NCI-H2227 treated with DMSO at 0.1 percent for 48 hours (cell line): ENCODE measurements at regions not wholly inside any gene's neighbourhood (a gene's known extent, or its start where the extent isn't known, plus 50 kb on each side); places are given as distances from the start of the nearest gene placed in this dataset.
A peak's percentile ranks its signal among the peaks of the same experiment; 100 is the strongest.

Experiments used
- DNase-seq: peaks from one replicate; lab custom pipeline; 2025; lab: John Stamatoyannopoulos, UW

DNA sequence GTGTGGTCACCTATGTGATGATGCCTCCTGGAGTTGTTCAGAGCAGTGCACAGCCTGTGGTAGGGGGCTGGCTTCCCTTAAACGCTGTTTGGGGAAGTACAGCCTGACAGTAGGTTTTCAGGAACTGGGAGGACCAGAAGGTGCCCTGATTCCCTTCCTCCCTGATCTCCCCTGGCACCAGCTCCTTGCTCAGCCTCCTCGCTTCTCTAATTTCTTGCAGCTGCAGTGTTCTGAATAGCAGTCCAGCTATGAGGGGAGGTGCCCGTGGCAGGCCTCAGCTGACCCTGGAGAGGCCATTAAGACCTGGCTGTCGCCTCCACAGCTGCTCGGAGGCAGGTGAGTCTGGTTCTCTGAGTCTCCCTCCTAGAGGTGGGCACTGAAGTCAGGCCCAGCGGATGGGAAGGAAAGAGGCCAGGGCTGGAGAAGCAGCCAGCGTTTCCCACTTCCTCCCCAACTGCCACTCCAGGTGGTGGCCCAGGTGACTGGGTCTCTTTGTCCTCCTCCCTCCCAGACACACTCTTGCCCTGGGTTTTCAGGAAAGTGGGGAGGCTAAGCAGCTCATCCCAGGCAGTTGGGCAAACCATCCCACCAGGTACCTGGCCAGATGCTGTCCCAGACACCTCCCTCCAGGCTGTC is 52.0 kb upstream of the RPL11 start:
- no peak for DNase-seq

- peak; percentile 45 for DNase-seq
These were observed 52.8 kb upstream of the RPL11 start for GRCh38 chr1:23638786-23639241.

DNA sequence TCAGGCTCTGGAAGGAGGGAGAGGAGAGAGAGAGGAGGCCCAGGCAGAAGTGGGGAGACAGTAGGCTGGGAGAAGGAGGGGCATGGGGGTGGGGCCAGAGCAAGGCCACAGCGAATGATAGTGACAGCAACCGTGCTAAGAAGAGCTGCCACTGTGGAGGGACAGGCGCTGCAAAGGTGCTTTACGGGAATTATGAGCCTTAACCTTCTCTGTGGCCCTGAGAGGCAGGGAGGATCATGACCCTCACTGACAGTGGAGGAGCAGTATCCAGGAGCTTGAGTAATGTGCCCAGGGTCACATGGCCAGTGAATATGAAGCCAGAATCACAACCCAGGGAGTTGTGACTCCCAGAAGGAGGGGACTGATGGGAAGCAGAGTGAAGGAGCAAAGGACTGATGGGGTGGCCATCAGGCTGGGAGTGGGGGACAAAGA is 53.4 kb upstream of the RPL11 start:
- DNase-seq: no peak

DNA sequence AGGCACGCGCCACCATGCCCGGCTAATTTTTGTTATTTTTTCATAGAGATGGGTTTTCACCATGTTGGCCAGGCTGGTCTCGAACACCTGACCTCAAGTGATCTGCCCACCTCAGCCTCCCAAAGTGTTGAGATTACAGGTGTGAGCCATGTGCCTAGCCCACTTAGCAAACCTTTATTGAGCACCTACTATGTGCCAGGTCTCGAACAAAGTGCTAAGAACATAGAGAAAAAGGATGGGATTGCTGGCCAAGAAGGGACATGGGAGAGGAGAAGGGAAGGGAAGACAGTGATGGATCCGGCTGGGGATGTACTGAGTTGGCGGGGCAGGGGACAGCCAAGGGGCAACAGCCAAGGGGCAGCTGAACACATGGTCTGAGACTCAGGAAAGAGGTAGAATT is 55.6 kb upstream of the RPL11 start:
- DNase-seq: no peak

DNA sequence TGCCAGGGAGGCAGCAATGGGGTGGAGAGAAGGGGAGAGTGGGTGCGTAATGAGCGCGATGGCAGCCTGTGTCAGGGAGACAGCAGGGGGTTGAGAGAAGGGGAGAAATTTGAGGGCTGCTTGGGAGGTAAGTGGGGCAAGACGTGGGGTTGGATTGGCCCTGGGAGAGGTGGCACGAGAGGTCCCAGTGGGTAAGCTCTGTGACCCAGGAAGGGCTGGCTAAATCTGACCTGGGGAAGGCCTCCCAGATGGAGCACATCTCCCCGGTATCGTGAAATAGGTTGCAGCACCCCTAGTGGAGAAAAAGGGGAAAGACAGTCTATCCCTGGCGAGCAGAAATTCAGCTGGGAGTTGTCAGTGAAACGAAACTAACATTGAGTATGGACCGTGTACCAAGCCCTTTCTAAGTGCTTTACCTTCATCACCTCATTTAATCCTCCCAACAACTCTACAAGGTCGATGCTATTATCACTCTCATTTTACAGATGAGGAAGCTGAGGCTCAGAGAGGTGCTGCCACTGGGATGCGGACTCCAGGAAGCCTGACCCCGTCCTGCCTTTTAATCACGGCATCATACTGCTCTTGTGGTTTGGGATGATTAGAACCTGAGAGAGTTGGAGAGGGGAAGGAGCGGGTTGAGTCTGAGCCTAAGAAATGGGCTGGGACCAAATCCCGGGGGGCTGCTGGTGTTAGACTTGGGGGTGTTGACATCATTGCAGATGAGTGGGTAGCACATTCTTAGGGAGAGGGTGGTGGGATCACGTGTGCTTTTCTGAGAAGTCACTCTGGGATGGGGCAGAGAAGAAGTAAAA is 56.6 kb upstream of the RPL11 start:
- peak; percentile 45 for DNase-seq

- no peak for DNase-seq
These were observed 57.1 kb upstream of the RPL11 start for GRCh38 chr1:23634518-23634839.

GRCh38 chr1:23632479-23633160 is 59.0 kb upstream of the RPL11 start:
- no peak for DNase-seq

DNA sequence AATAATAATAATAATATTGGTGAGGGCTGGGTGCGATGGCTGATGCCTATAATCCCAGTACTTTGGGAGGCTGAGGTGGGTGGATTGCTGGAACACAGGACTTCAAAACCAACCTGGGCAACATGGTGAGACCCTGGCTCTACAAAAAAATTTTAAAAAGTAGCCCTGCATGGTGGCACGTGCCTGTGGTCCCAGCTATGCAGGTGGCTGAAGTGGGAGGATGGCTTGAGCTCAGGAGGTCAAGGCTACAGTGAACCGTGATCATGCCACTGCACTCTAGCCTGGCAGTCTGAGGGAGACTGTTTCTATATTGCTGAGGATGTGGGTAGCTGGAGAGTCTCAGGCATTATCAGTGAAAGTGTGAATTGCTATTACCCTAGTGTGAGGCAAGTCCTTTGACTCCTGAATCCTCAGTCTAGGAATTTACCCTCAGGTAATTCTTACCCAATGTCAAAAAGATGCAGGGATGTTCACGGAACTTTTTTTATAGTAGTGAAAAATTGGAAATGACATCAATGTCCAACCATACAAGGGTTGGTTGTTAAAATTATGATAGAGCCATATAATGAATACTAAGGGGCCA is 61.8 kb upstream of the RPL11 start:
- no peak for DNase-seq

GRCh38 chr1:23628951-23629387 is 62.6 kb upstream of the RPL11 start:
- DNase-seq: no peak

- DNase-seq: no peak
These were observed 64.4 kb upstream of the RPL11 start for GRCh38 chr1:23627069-23627735.

- DNase-seq: no peak
These were observed 65.6 kb upstream of the RPL11 start for GRCh38 chr1:23625929-23626535.

DNA sequence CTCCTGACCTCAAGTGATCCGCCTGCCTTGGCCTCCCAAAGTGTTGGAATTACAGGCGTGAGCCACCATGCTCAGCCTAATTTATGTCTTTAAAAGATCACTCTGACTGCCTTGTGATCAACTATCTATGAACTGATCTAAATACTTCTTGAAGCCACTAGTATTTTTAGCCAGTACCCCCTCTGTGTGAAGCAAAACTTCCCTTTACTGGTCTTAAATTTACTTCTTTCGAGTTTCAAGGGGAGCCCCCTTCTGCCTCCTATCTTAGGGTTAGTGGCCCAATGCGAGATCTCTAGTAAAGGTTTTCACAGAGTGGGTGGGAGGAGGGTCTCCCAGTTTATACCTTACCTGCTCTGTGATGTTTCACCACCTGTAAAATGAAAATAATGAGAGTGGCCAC is 66.1 kb upstream of the RPL11 start:
- no peak for DNase-seq

- DNase-seq: no peak
These were observed 65.1 kb upstream of the ID3 start for GRCh38 chr1:23624440-23624839.

GRCh38 chr1:23622284-23622683 is 63.0 kb upstream of the ID3 start:
- no peak for DNase-seq

GRCh38 chr1:23620605-23621004 is 61.3 kb upstream of the ID3 start:
- no peak for DNase-seq

GRCh38 chr1:23619299-23620188 is 60.2 kb upstream of the ID3 start:
- peak; percentile 47 for DNase-seq

DNA sequence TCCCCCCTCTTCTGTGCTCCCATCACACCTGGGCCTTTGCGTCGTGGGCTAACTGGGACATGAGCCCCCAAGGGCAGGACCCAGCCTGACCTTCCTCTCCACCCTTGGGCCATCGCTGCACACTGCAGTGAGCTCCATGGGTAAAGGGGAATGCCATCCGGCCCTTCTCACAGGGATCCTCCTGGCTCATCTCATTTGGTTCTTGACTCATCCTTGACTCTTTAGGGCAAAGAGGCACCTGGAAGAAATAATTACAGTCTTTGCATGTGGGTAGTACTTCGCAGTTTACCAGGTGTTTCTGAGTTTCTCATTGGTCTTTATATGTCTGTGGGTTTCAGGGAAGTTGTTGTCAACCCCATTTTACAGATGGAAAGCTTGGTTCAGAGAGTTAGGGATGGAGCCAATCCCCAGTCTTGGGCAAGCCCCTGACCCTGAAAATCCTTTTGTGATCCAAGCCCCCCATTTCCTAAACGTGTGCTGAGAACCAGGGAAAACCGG is 59.3 kb upstream of the ID3 start:
- no peak for DNase-seq

DNA sequence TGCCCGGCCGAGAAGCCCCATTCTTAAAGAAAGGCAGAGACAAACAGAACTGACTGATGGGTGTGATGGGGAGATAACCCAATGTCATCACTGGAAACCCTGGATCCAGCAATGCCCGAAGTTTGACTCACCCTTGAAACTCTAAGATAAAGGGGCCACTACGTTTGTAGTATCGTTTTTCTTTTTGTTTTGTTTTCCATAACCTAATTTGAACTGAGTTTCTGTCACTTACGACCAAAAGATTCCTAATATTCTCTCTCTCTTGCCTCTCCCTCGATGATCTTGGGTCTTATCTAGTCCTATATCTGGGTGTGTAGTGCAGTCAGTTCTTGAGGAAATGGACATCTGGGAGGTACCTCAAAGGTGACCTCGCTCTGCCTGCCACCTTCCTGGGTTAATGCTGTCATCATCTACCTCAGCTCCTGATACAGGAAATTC is 57.8 kb upstream of the ID3 start:
- no peak for DNase-seq

DNA sequence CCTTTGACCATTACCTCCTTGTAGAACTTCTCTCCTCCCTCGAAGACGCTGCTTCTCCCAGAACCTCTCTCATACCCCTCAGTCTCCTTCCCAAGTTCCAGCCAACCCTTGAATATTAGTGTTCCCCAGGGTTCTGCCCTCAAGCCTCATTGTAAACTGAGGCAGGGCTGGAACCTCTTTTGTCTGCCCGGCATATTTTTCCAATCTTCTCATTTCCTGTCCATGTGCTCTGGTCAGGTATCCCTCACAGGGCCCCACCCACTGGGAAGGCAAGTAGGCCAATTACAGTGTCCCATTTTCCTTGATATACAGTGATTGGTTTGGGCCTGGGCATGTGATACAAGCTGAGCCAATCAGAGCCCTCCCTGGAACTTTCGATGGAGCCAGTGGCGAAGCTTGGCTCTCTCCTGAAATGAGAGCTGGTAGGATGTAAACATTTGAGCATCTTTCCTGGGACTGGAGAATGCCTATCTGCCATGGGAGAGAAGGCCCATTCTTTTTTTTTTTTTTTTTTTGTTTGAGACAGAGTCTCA is 57.1 kb upstream of the ID3 start:
- DNase-seq: no peak

DNA sequence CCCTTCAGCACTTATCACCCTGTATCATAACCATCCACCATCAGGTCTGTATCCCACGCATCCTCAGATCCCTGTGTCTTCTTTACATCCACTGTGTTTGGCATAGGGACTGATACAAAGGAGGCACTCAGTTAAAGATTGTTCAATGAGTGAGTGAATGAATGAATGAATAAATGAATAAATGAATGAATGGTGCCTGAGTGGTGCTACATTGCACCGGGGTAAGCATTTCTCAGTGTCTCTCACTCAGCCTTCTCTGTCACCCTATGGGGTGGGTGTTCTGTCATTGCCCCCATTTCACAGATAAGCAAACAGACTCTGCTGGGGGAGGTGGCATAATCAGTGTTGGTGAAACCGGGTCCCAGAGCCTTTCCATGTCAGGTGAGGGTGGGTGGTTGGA is 56.6 kb upstream of the ID3 start:
- no peak for DNase-seq
